Body of pancreas (tissue), 4 donors: ENCODE measurements at regions not wholly inside any gene's neighbourhood (a gene's known extent, or its start where the extent isn't known, plus 50 kb on each side); places are given as distances from the start of the nearest gene placed in this dataset.

Source experiments
- CTCF ChIP-seq, 7 experiments: fragments of 450-650 bp in 4 of 7; fragments of 200-600 bp in 3 of 7; sonication (generic) in 3 of 7; IDR thresholded peaks; one replicate each; pipeline ENCODE4 v1.5.1; 2016 to 2019; ENCODE audit warnings: antibody characterized with exemption in 7 of 7
- POLR2A ChIP-seq, 3 donors: fragments of 450-650 bp; IDR thresholded peaks; one replicate each; pipeline ENCODE4 v1.6.1; 2016; ENCODE audit warnings: antibody characterized with exemption in 3 of 3, mild to moderate bottlenecking in 2 of 3

GRCh38 chr12:127270193-127270592 is 996.8 kb upstream of the TMEM132C start:
- no peak for TF ChIP-seq CTCF (IDR thresholded peaks at IDR 0.05)
- no peak for TF ChIP-seq POLR2A (IDR thresholded peaks at IDR 0.05)
